ENCODE measurements at regions not wholly inside any gene's neighbourhood (a gene's known extent, or its start where the extent isn't known, plus 50 kb on each side); places are given as distances from the start of the nearest gene placed in this dataset.
"Not testable (repeated sequence)": the region's sequence is repeated elsewhere in the genome, so short reads cannot be mapped to it uniquely, and the experiment has no call there.

DNA sequence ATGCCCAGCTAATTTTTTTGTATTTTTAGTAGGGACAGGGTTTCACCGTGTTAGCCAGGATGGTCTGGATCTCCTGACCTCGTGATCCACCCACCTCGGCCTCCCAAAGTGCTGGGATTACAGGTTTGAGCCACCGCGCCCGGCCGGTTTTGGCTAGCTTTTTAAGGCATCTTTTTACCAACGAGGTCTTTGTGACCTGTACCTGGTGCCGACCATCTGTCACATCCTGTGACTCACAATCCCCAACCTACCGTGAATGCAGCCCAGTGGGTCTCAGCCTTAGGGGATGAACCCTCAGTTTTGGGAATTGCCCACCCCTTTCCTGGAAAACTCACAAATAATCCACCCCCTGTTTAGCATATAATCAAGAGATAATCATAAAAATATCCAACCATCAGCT lies 607.4 kb upstream of the RBFOX1 start:
- not testable (repeated sequence) for TF ChIP-seq EZH2phosphoT487 (IDR thresholded peaks at IDR 0.05; ENCODE audit: insufficient read depth, low read depth); EZH2 (IDR thresholded peaks at IDR 0.05; ENCODE audit: insufficient read depth, poor library complexity, severe bottlenecking)

Data from GM23248 (cell line).